Trophoblast cell (in vitro differentiated cells and primary cell): ENCODE measurements at regions not wholly inside any gene's neighbourhood (a gene's known extent, or its start where the extent isn't known, plus 50 kb on each side); places are given as distances from the start of the nearest gene placed in this dataset.

Source experiments
- DNase-seq, 2 donors: peaks; one replicate each; pipeline ENCODE4 v3.0.0-alpha.2; 2016
- H2AFZ ChIP-seq: 2 replicates; pipeline ENCODE4 v1.6.1; 2013; ENCODE audit warnings: low read length, moderate library complexity, mild to moderate bottlenecking; ENCODE audit not compliant: insufficient read depth, poor library complexity
- H2AK5ac ChIP-seq: 2 replicates; pipeline ENCODE4 v1.6.1; 2013; ENCODE audit warnings: mild to moderate bottlenecking, low read length
- H2BK120ac ChIP-seq: 2 replicates; pipeline ENCODE4 v1.6.1; 2013; ENCODE audit warnings: low read length, mild to moderate bottlenecking, moderate library complexity; ENCODE audit not compliant: insufficient read depth, poor library complexity
- H2BK12ac ChIP-seq: 2 replicates; pipeline ENCODE4 v1.6.1; 2013; ENCODE audit warnings: mild to moderate bottlenecking, low read length, moderate library complexity
- H2BK5ac ChIP-seq: 2 replicates; pipeline ENCODE4 v1.6.1; 2013; ENCODE audit warnings: low read length, low read depth, moderate library complexity, mild to moderate bottlenecking; ENCODE audit not compliant: poor library complexity
- H3K14ac ChIP-seq: 2 replicates; pipeline ENCODE4 v1.6.1; 2013; ENCODE audit warnings: mild to moderate bottlenecking, low read length
- H3K18ac ChIP-seq: 2 replicates; pipeline ENCODE4 v1.6.1; 2013; ENCODE audit warnings: mild to moderate bottlenecking, low read length
- H3K23ac ChIP-seq: 2 replicates; pipeline ENCODE4 v1.6.1; 2013; ENCODE audit warnings: low read length
- H3K27ac ChIP-seq: 2 replicates; pipeline ENCODE4 v1.5.1; 2013; ENCODE audit warnings: low read depth, mild to moderate bottlenecking, inconsistent platforms, low read length, moderate library complexity
- H3K27me3 ChIP-seq: 2 replicates; pipeline ENCODE4 v1.6.1; 2013; ENCODE audit warnings: inconsistent platforms, mild to moderate bottlenecking, low read length, moderate library complexity; ENCODE audit not compliant: insufficient read depth
- H3K36me3 ChIP-seq, 2 experiments: 1 replicate in 1 of 2; 2 replicates in 1 of 2; pipeline ENCODE4 v1.6.1; 2013; ENCODE audit warnings: low read length in 2 of 2, mild to moderate bottlenecking in 2 of 2, moderate library complexity in 1 of 2; ENCODE audit not compliant: insufficient read depth in 2 of 2, control insufficient read depth in 1 of 2
- H3K4ac ChIP-seq: 2 replicates; pipeline ENCODE4 v1.6.1; 2013; ENCODE audit warnings: low read depth, mild to moderate bottlenecking, low read length, moderate library complexity
- H3K4me1 ChIP-seq, 2 experiments: 1 replicate in 1 of 2; 2 replicates in 1 of 2; pipeline ENCODE4 v1.6.1; 2013; ENCODE audit warnings: low read length in 2 of 2, mild to moderate bottlenecking in 2 of 2, moderate library complexity in 1 of 2; ENCODE audit not compliant: insufficient read depth in 2 of 2, control insufficient read depth in 1 of 2
- H3K4me2 ChIP-seq: 2 replicates; pipeline ENCODE4 v1.6.1; 2013; ENCODE audit warnings: inconsistent platforms, mild to moderate bottlenecking, low read length, moderate library complexity
- H3K4me3 ChIP-seq: 2 replicates; pipeline ENCODE4 v1.5.1; 2013; ENCODE audit warnings: mild to moderate bottlenecking, low read depth, low read length, inconsistent platforms
- H3K79me1 ChIP-seq: one replicate; pipeline ENCODE4 v1.6.1; 2013; ENCODE audit warnings: low read length
- H3K79me2 ChIP-seq: 2 replicates; pipeline ENCODE4 v1.6.1; 2013; ENCODE audit warnings: low read length, mild to moderate bottlenecking; ENCODE audit not compliant: control insufficient read depth, insufficient read depth, poor library complexity
- H3K9ac ChIP-seq: 2 replicates; pipeline ENCODE4 v1.6.1; 2013; ENCODE audit warnings: mild to moderate bottlenecking, low read length
- H3K9me3 ChIP-seq: 2 replicates; pipeline ENCODE4 v1.6.1; 2013; ENCODE audit warnings: low read depth, mild to moderate bottlenecking, control low read depth, inconsistent platforms, low read length; ENCODE audit not compliant: insufficient read depth
- H4K12ac ChIP-seq: 2 replicates; pipeline ENCODE4 v1.6.1; 2013; ENCODE audit warnings: low read depth, mild to moderate bottlenecking, low read length, moderate library complexity
- H4K8ac ChIP-seq: 2 replicates; pipeline ENCODE4 v1.6.1; 2013; ENCODE audit warnings: low read depth, mild to moderate bottlenecking, low read length, moderate library complexity
- H4K91ac ChIP-seq: one replicate; pipeline ENCODE4 v1.6.1; 2013; ENCODE audit warnings: low read depth, mild to moderate bottlenecking, low read length, moderate library complexity
- WGBS: extraction: QIAGEN DNeasy Blood & Tissue Kit; methylation state at CpG from one replicate; pipeline ENCODE4 v1.1.7; 2013; ENCODE audit warnings: missing lambda C conversion rate; ENCODE audit not compliant: insufficient read length, insufficient coverage; ENCODE audit errors: extremely low coverage; 5-methylcytosine and 5-hydroxymethylcytosine counted together

DNA sequence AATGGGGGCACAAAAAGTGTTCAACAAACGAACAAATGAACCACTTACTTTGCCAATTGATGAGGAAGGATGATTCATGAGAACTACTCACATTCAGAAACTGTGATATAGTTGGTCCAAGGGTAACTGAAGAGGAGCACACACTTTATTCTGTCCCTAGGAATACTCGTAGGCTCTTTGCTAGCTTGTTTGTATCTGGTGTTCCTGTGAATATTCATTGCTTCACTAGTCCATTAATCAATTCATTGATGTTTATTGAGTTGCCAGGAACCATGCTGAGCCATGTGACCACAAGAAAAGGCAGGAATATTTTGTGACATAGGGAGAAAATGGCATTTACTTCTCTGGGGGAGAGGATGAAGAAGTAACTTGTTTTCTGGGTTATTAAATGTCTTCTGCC, 338.3 kb downstream of the IL20RB start:
- Histone ChIP-seq H4K91ac (no peak overlapping the region), H3K27ac (no peak overlapping the region), H3K9me3 (no peaks in the 10 kb centered on the region), H3K4me1 (no peaks in the 10 kb centered on the region), H2BK120ac (no peak overlapping the region), H3K4me3 (no peak overlapping the region), H3K27me3 (no peaks in the 10 kb centered on the region), H2AFZ (no peak overlapping the region), H3K36me3 (no peaks in the 10 kb centered on the region), H3K14ac (no peak overlapping the region), H4K12ac (no peak overlapping the region), H3K79me1 (no peaks in the 10 kb centered on the region), H3K9ac (no peak overlapping the region), H2BK12ac (no peak overlapping the region), H3K4me2 (no peak overlapping the region), H2AK5ac (no peak overlapping the region), H3K23ac (no peak overlapping the region), H4K8ac (no peak overlapping the region), H3K18ac (no peak overlapping the region), H3K79me2 (no peaks in the 10 kb centered on the region), H2BK5ac (no peak overlapping the region), H3K4ac (no peak overlapping the region)
- DNase-seq: no peak
- no CpG with 5 or more reads among the region's 2 CpGs for WGBS

DNA sequence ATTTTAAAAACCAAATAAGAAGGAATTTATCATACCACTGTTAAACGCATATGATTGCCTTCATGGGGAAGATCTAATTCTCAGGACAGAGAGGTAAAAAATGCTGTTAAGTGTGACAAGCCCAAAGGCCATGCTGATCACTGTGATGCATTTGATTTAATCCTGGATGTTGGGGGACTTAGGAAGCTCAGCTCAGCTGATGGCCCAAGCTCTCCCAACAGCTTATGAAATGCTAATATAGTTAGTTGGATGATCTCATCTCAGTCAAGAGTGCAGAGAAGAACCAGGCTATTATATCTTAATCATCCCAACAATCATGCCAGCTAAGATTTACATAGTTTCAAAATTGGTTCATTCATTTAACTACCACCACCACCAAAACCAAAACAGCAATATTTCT, 340.0 kb downstream of the IL20RB start:
- Histone ChIP-seq H3K4me2 (no peak overlapping the region), H3K4ac (no peak overlapping the region), H3K9me3 (no peaks in the 10 kb centered on the region), H3K23ac (no peak overlapping the region), H3K18ac (no peak overlapping the region), H3K14ac (no peak overlapping the region), H3K79me1 (no peaks in the 10 kb centered on the region), H2BK5ac (no peak overlapping the region), H3K79me2 (no peaks in the 10 kb centered on the region), H3K27me3 (no peaks in the 10 kb centered on the region), H3K9ac (no peak overlapping the region), H3K36me3 (no peaks in the 10 kb centered on the region), H3K4me1 (no peaks in the 10 kb centered on the region), H2AFZ (no peak overlapping the region), H3K27ac (no peak overlapping the region), H2BK120ac (no peak overlapping the region), H2AK5ac (no peak overlapping the region), H4K8ac (no peak overlapping the region), H4K12ac (no peak overlapping the region), H3K4me3 (no peak overlapping the region), H2BK12ac (no peak overlapping the region), H4K91ac (no peak overlapping the region)
- no CpG with 5 or more reads among the region's 1 CpG for WGBS
- no peak for DNase-seq

DNA sequence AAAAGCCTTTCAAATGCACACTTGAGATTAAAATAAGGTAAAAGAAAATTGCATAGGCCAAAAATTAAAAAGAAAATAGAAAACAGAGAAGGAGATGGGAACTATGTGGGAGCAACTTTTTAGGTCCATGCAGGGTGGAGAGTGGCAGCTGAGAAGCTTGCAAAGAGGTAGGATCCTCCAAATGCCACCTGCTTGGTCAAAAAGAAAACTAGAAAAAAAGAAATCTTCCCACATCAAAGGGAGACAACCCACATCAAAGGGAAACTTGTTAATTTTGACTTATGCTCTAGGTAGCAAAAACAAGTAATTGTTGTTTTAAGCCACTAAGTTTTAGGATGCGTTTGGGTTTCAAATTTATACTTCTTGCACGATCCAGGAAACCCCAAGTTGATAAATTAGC, 342.9 kb downstream of the IL20RB start:
- no peaks in the 10 kb centered on the region for H3K79me2 ChIP-seq
- no peak overlapping the region for H2AFZ ChIP-seq
- no peak overlapping the region for H2AK5ac ChIP-seq
- no peak overlapping the region for H4K8ac ChIP-seq
- no peaks in the 10 kb centered on the region for H3K79me1 ChIP-seq
- DNase-seq: no peak
- no peak overlapping the region for H3K4me3 ChIP-seq
- H2BK5ac ChIP-seq: no peak overlapping the region
- no peak overlapping the region for H3K4ac ChIP-seq
- no peak overlapping the region for H2BK120ac ChIP-seq
- no peaks in the 10 kb centered on the region for H3K9me3 ChIP-seq
- no peak overlapping the region for H2BK12ac ChIP-seq
- H3K9ac ChIP-seq: no peak overlapping the region
- H3K23ac ChIP-seq: no peak overlapping the region
- H3K27ac ChIP-seq: no peak overlapping the region
- H3K14ac ChIP-seq: no peak overlapping the region
- H3K4me2 ChIP-seq: no peak overlapping the region
- H4K12ac ChIP-seq: no peak overlapping the region
- no CpG with 5 or more reads among the region's 2 CpGs for WGBS
- H3K36me3 ChIP-seq: no peaks in the 10 kb centered on the region
- no peak overlapping the region for H3K18ac ChIP-seq
- no peaks in the 10 kb centered on the region for H3K27me3 ChIP-seq
- H3K4me1 ChIP-seq: no peaks in the 10 kb centered on the region
- H4K91ac ChIP-seq: no peak overlapping the region

DNA sequence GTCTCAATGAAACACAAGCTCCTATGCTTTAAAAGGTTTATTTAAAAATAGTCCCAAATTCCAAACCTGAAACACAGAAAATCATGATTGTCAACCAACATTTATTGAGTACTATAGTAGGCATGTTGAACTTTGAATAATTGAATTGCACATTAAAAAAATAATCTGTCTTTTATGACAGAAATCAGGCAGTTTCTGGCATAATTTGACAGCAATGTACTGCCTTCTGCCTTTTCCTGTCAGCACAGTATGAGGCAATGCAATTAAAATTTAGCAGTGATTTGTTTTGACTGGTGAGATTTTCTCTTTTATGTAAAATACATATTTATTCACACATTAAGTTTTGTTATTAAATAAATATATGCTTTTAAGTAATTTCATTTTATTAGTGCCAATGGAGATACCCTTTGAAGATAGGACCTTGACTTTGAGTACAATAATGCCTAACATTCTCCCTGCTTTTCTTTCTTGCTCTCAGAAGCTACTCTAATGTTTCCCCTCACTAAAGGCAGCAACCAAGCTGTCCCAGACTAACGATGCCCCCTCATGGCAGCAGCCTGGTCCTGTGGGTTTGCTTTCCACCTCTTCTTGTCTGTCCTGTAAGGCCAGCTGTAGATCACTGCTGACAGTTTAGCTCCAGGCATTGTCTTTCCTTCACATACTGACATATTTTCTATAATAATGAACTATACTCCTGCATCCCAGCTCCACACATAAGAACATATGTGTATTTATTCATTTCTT, 346.7 kb downstream of the IL20RB start:
- Histone ChIP-seq H3K4me3 (no peak overlapping the region), H2BK12ac (no peak overlapping the region), H3K4ac (no peak overlapping the region), H3K4me1 (no peaks in the 10 kb centered on the region), H3K18ac (no peak overlapping the region), H2AFZ (no peak overlapping the region), H3K27me3 (no peaks in the 10 kb centered on the region), H4K8ac (no peak overlapping the region), H3K14ac (no peak overlapping the region), H3K9me3 (no peaks in the 10 kb centered on the region), H2BK5ac (no peak overlapping the region), H4K91ac (no peak overlapping the region), H4K12ac (no peak overlapping the region), H3K36me3 (no peaks in the 10 kb centered on the region), H3K79me2 (no peaks in the 10 kb centered on the region), H3K27ac (no peak overlapping the region), H3K79me1 (no peaks in the 10 kb centered on the region), H3K4me2 (no peak overlapping the region), H2BK120ac (no peak overlapping the region), H3K23ac (no peak overlapping the region), H2AK5ac (no peak overlapping the region), H3K9ac (no peak overlapping the region)
- no CpG with 5 or more reads among the region's 1 CpG for WGBS
- no peak for DNase-seq
